ENCODE measurements at regions not wholly inside any gene's neighbourhood (a gene's known extent, or its start where the extent isn't known, plus 50 kb on each side); places are given as distances from the start of the nearest gene placed in this dataset.

DNA sequence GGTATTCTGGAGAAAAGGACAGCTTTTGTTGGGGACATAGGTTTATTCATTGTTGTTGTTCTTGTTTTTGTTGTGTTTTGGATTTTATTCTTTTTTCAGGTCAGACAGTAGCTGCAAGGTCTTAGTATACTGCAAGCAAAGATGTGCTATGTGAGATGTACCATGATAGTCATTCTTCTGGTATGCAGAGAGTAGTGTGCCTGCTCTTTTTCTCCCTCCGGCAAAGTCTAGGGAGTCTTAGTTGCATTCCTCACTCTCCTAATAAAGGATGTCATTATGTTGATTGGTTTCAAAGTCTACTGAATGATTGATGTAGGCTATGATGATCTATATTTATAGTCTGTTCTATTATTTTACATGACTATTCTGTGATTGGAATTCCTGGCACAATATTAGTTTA lies 119.9 kb upstream of the POF1B start:
- TF ChIP-seq, protein P1, sequence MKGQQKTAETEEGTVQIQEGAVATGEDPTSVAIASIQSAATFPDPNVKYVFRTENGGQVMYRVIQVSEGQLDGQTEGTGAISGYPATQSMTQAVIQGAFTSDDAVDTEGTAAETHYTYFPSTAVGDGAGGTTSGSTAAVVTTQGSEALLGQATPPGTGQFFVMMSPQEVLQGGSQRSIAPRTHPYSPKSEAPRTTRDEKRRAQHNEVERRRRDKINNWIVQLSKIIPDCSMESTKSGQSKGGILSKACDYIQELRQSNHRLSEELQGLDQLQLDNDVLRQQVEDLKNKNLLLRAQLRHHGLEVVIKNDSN (IDR thresholded peaks at IDR 0.05) = no peak
- no peak for TF ChIP-seq CEBPB (IDR thresholded peaks at IDR 0.05)
- TF ChIP-seq EP300 (IDR thresholded peaks at IDR 0.05; ENCODE audit: borderline replicate concordance) = no peak
- no peak for TF ChIP-seq EGR1 (IDR thresholded peaks at IDR 0.05)
- TF ChIP-seq CREB1 (IDR thresholded peaks at IDR 0.05; ENCODE audit: low read depth) = no peak
- no peak for TF ChIP-seq NFIC (IDR thresholded peaks at IDR 0.05)
- TF ChIP-seq, protein P2, sequence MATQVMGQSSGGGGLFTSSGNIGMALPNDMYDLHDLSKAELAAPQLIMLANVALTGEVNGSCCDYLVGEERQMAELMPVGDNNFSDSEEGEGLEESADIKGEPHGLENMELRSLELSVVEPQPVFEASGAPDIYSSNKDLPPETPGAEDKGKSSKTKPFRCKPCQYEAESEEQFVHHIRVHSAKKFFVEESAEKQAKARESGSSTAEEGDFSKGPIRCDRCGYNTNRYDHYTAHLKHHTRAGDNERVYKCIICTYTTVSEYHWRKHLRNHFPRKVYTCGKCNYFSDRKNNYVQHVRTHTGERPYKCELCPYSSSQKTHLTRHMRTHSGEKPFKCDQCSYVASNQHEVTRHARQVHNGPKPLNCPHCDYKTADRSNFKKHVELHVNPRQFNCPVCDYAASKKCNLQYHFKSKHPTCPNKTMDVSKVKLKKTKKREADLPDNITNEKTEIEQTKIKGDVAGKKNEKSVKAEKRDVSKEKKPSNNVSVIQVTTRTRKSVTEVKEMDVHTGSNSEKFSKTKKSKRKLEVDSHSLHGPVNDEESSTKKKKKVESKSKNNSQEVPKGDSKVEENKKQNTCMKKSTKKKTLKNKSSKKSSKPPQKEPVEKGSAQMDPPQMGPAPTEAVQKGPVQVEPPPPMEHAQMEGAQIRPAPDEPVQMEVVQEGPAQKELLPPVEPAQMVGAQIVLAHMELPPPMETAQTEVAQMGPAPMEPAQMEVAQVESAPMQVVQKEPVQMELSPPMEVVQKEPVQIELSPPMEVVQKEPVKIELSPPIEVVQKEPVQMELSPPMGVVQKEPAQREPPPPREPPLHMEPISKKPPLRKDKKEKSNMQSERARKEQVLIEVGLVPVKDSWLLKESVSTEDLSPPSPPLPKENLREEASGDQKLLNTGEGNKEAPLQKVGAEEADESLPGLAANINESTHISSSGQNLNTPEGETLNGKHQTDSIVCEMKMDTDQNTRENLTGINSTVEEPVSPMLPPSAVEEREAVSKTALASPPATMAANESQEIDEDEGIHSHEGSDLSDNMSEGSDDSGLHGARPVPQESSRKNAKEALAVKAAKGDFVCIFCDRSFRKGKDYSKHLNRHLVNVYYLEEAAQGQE (IDR thresholded peaks at IDR 0.05; ENCODE audit: low read depth) = no peak
- no peak for TF ChIP-seq FOXM1 (IDR thresholded peaks at IDR 0.05; ENCODE audit: borderline replicate concordance, low read depth)
- no peak for TF ChIP-seq TCF12 (IDR thresholded peaks at IDR 0.05; ENCODE audit: low read depth)
- TF ChIP-seq TAF1 (IDR thresholded peaks at IDR 0.05; ENCODE audit: low read depth) = no peak
- no peak for TF ChIP-seq TEAD4 (IDR thresholded peaks at IDR 0.05)
- no peak for TF ChIP-seq ZBTB7A (IDR thresholded peaks at IDR 0.05; ENCODE audit: low read depth)
- TF ChIP-seq, protein P3, sequence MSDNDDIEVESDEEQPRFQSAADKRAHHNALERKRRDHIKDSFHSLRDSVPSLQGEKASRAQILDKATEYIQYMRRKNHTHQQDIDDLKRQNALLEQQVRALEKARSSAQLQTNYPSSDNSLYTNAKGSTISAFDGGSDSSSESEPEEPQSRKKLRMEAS (IDR thresholded peaks at IDR 0.05) = no peak
- TF ChIP-seq YY1 (IDR thresholded peaks at IDR 0.05; ENCODE audit: low read depth) = no peak
- no peak for TF ChIP-seq RAD21 (IDR thresholded peaks at IDR 0.05; ENCODE audit: low read depth)

DNA sequence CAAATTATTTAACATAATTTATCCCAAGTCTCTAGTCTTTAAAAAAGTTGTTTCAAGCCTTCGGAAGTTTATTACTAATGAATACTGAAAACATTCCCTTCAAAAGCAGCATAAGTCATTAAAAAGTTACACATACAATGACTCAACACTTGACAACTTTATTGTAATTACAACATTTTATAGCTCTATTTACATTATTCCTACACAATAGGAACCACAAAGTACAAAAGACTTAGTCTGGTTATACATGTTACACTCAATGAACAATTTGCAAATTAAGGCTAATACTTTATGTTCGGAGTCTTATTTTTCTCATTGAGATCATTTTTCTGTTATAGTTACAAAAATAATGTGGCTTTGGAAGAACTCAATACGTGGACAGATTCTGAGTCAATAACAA lies 114.4 kb upstream of the POF1B start:
- no peak for TF ChIP-seq TEAD4 (IDR thresholded peaks at IDR 0.05)

DNA sequence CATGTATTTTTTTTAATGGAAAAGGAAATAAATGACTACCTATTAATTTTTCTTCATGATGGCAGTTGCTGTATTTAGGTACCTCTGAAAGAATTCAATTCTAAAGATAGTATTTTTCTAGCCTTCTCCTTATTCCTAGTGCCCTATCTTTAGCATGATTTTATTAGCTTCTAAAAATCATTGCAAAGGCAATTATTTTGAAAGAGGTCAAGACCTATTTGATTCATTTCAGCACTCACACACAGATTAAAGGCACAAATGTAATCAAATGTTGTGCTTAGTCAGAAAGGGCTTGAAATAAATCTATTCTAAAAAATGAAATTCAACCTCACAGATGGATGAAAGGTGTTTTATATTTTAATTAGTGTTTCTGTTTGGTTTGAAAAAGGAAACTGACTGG lies 74.8 kb upstream of the POF1B start:
- TF ChIP-seq TEAD4 (IDR thresholded peaks at IDR 0.05) (no peak), EP300 (IDR thresholded peaks at IDR 0.05; ENCODE audit: borderline replicate concordance) (no peak), RAD21 (IDR thresholded peaks at IDR 0.05; ENCODE audit: low read depth) (no peak), FOXM1 (IDR thresholded peaks at IDR 0.05; ENCODE audit: borderline replicate concordance, low read depth) (no peak), TCF12 (IDR thresholded peaks at IDR 0.05; ENCODE audit: low read depth) (no peak), CREB1 (IDR thresholded peaks at IDR 0.05; ENCODE audit: low read depth) (no peak), ZBTB7A (IDR thresholded peaks at IDR 0.05; ENCODE audit: low read depth) (no peak), TAF1 (IDR thresholded peaks at IDR 0.05; ENCODE audit: low read depth) (no peak)
- TF ChIP-seq, protein P1 (IDR thresholded peaks at IDR 0.05) = no peak

DNA sequence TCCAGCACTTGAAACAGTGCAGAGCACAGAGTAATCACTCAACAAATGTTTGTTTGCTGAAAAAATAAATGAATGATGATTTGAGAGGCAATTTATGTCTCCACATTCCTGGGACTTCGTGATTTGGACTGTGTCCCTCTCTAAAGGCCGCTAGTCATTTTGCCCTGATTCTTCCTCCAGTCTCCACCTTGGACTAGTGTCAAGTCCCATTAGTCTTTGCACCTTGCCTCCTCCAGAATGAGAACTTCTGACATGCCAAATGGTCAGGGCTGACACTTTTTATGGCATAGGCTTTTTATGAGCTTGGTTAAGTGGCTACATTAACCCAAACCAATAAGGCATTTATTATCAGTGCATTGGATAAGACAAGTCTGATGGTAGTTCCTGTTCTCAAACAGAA lies 65.1 kb upstream of the POF1B start:
- TF ChIP-seq CREB1 (IDR thresholded peaks at IDR 0.05; ENCODE audit: low read depth) (no peak), ZBTB7A (IDR thresholded peaks at IDR 0.05; ENCODE audit: low read depth) (no peak)
